PC-3 (cell line): ENCODE measurements at regions not wholly inside any gene's neighbourhood (a gene's known extent, or its start where the extent isn't known, plus 50 kb on each side); places are given as distances from the start of the nearest gene placed in this dataset.
"Not testable (repeated sequence)": the region's sequence is repeated elsewhere in the genome, so short reads cannot be mapped to it uniquely, and the experiment has no call there.

Experiments
- ATAC-seq: fragments of 200-7000 bp; cut with Tn5 transposase; 2 replicates; pipeline ENCODE4 v1.9.1; 2020; ENCODE audit warnings: mild to moderate bottlenecking, moderate library complexity
- BruUV-seq: library from RNA; stranded (reverse); fragments of 400-500 nt; replicated peaks from 2 replicates; lab custom pipeline; 2021; lab: Mats Ljungman, UMichigan
- CTCF ChIA-PET: fragments of 300-600 bp; sonication (Branson Sonifier 250); formaldehyde crosslinking; loops from one replicate; lab custom pipeline; 2022; ENCODE audit warnings: antibody characterized with exemption; lab: Charles Lee
- POLR2A ChIA-PET: fragments of 300-600 bp; sonication (Branson Sonifier 250); formaldehyde crosslinking; loops from one replicate; lab custom pipeline; 2022; ENCODE audit warnings: antibody characterized with exemption; ENCODE audit not compliant: unreplicated experiment; lab: Charles Lee
- DNase-seq: peaks from one replicate; pipeline ENCODE4 v3.0.0-alpha.2; 2015
- H2AFZ ChIP-seq: fragments of 300-600 bp; sonication (generic); 2 replicates; pipeline ENCODE4 v1.6.0; 2016; ENCODE audit warnings: antibody characterized with exemption, low read length
- H3F3A ChIP-seq: fragments of 300-600 bp; sonication (generic); one replicate; pipeline ENCODE4 v1.6.0; 2017; ENCODE audit warnings: antibody characterized with exemption, low read length, control low read depth, mild to moderate bottlenecking; ENCODE audit not compliant: unreplicated experiment
- H3K27ac ChIP-seq: fragments of 300-600 bp; sonication (generic); 2 replicates; pipeline ENCODE4 v1.5.1; 2016; ENCODE audit warnings: mild to moderate bottlenecking, low read length
- H3K27me3 ChIP-seq: fragments of 300-600 bp; sonication (generic); 2 replicates; pipeline ENCODE4 v1.6.1; 2016; ENCODE audit warnings: low read length, mixed read lengths
- H3K36me3 ChIP-seq: fragments of 300-600 bp; sonication (generic); 2 replicates; pipeline ENCODE4 v1.6.1; 2016; ENCODE audit warnings: low read depth, mixed run types, low read length, mixed read lengths
- H3K4me1 ChIP-seq: fragments of 300-600 bp; sonication (generic); 2 replicates; pipeline ENCODE4 v1.5.1; 2016; ENCODE audit warnings: low read length; ENCODE audit not compliant: insufficient read depth
- H3K4me2 ChIP-seq: fragments of 300-600 bp; sonication (generic); 2 replicates; pipeline ENCODE4 v1.6.0; 2016; ENCODE audit warnings: low read length
- H3K4me3 ChIP-seq: fragments of 300-600 bp; sonication (generic); 2 replicates; pipeline ENCODE4 v1.5.1; 2016; ENCODE audit warnings: mild to moderate bottlenecking, low read length, mixed read lengths
- H3K79me2 ChIP-seq: fragments of 300-600 bp; sonication (generic); 2 replicates; pipeline ENCODE4 v1.6.1; 2017; ENCODE audit warnings: low read length, mixed read lengths
- H3K9ac ChIP-seq: fragments of 300-600 bp; sonication (generic); 2 replicates; pipeline ENCODE4 v1.6.0; 2016; ENCODE audit warnings: mild to moderate bottlenecking, low read length
- H3K9me2 ChIP-seq: fragments of 300-600 bp; sonication (generic); replicated peaks from 2 replicates; pipeline ENCODE4 v1.6.1; 2016; ENCODE audit warnings: mixed run types, low read length, mixed read lengths
- H3K9me3 ChIP-seq: fragments of 300-600 bp; sonication (generic); 2 replicates; pipeline ENCODE4 v1.6.1; 2016; ENCODE audit warnings: low read length, mixed read lengths
- H4K20me1 ChIP-seq: fragments of 300-600 bp; sonication (generic); 2 replicates; pipeline ENCODE4 v1.6.1; 2016; ENCODE audit warnings: low read length, mixed read lengths
- CTCF ChIP-seq: fragments of 300-600 bp; sonication (generic); conservative IDR thresholded peaks from 2 replicates; pipeline ENCODE4 v1.5.1; 2017; ENCODE audit warnings: antibody characterized with exemption, low read depth, mild to moderate bottlenecking, low read length
- EZH2 ChIP-seq: fragments of 300-600 bp; sonication (generic); IDR thresholded peaks from one replicate; pipeline ENCODE4 v1.6.1; 2017; ENCODE audit warnings: antibody characterized with exemption, mild to moderate bottlenecking, low read length; ENCODE audit not compliant: unreplicated experiment
- EZH2phosphoT487 ChIP-seq: fragments of 300-600 bp; sonication (generic); IDR thresholded peaks from 2 replicates; pipeline ENCODE4 v1.6.1; 2018; ENCODE audit warnings: mild to moderate bottlenecking, antibody characterized with exemption, low read length, borderline replicate concordance
- intact Hi-C: fragments of 100-400 bp; cut with micrococcal nuclease; formaldehyde crosslinking; loops from 2 replicates; pipeline ENCODE4 v1.9.0; 2023

- no peak for TF ChIP-seq CTCF
- no peak for TF ChIP-seq EZH2phosphoT487
- TF ChIP-seq EZH2 = no peak
- no peaks in the 10 kb centered on the region for H3K9me3 ChIP-seq
- no peaks in the 10 kb centered on the region for H3K36me3 ChIP-seq
- no peaks in the 10 kb centered on the region for H3K27me3 ChIP-seq
- no TSS peak for BruUV-seq
- no peaks in the 10 kb centered on the region for H3K9me2 ChIP-seq
- no peaks in the 10 kb centered on the region for H4K20me1 ChIP-seq
- no peaks in the 10 kb centered on the region for H3K79me2 ChIP-seq
- no peak for DNase-seq
- intact Hi-C loops = no loop called here
- no peaks in the 10 kb centered on the region for H3F3A ChIP-seq
- H3K4me2 ChIP-seq = no peak overlapping the region
- ChIA-PET CTCF (no interaction called here), POLR2A (no interaction called here)
- H2AFZ ChIP-seq = no peak overlapping the region
- no peak overlapping the region for H3K27ac ChIP-seq
- no peaks in the 10 kb centered on the region for H3K4me1 ChIP-seq
- H3K4me3 ChIP-seq = no peak overlapping the region
- no peak overlapping the region for H3K9ac ChIP-seq
- no peak for ATAC-seq
Measured at GRCh38 chr2:217349251-217349650, 489.4 kb upstream of the TNP1 start.

- H3K27ac ChIP-seq, H3K4me3 ChIP-seq, H4K20me1 ChIP-seq, H3F3A ChIP-seq, H2AFZ ChIP-seq, BruUV-seq, H3K27me3 ChIP-seq, H3K9me3 ChIP-seq, ATAC-seq, H3K79me2 ChIP-seq, H3K36me3 ChIP-seq, H3K4me2 ChIP-seq, CTCF ChIA-PET, H3K9ac ChIP-seq, DNase-seq, POLR2A ChIA-PET, H3K9me2 ChIP-seq, H3K4me1 ChIP-seq, intact Hi-C loops: not testable (repeated sequence)
Measured at GRCh38 chr2:217347630-217348029, 487.8 kb upstream of the TNP1 start.

GRCh38 chr2:217346043-217346442 is 486.2 kb upstream of the TNP1 start:
- H3K27me3 ChIP-seq, H3K9me2 ChIP-seq, CTCF ChIA-PET, H3K4me1 ChIP-seq, H3K27ac ChIP-seq, H2AFZ ChIP-seq, H3K4me3 ChIP-seq, H3K9ac ChIP-seq, ATAC-seq, H3K4me2 ChIP-seq, H3F3A ChIP-seq, H3K36me3 ChIP-seq, intact Hi-C loops, DNase-seq, BruUV-seq, H3K79me2 ChIP-seq, H4K20me1 ChIP-seq, POLR2A ChIA-PET, H3K9me3 ChIP-seq: not testable (repeated sequence)

GRCh38 chr2:217340899-217341298 is 481.0 kb upstream of the TNP1 start:
- Histone ChIP-seq H3K36me3 (no peaks in the 10 kb centered on the region), H2AFZ (no peak overlapping the region), H3K27ac (no peak overlapping the region), H3K9me2 (no peaks in the 10 kb centered on the region), H3K79me2 (no peaks in the 10 kb centered on the region), H3K4me3 (no peak overlapping the region), H4K20me1 (no peaks in the 10 kb centered on the region), H3K4me1 (peaks cover 19% of the 10 kb centered on the region), H3F3A (no peaks in the 10 kb centered on the region), H3K27me3 (no peaks in the 10 kb centered on the region), H3K9me3 (no peaks in the 10 kb centered on the region), H3K9ac (no peak overlapping the region), H3K4me2 (no peak overlapping the region)
- no TSS peak for BruUV-seq
- DNase-seq (no peak), ATAC-seq (no peak)
- ChIA-PET CTCF (no interaction called here), POLR2A (no interaction called here)
- intact Hi-C loops = no loop called here
- no peak for TF ChIP-seq CTCF
